Heart right ventricle (tissue), 16 donors: ENCODE measurements at regions not wholly inside any gene's neighbourhood (a gene's known extent, or its start where the extent isn't known, plus 50 kb on each side); places are given as distances from the start of the nearest gene placed in this dataset.
A peak's percentile ranks its signal among the peaks of the same experiment; 100 is the strongest.

Source experiments
- ATAC-seq, 8 donors: fragments of 200-7000 bp; cut with Tn5 transposase; one replicate each; pipeline ENCODE4 v1.9.1; 2020; ENCODE audit warnings: mild to moderate bottlenecking in 8 of 8, moderate library complexity in 8 of 8, moderate number of reproducible peaks in 1 of 8
- DNase-seq, 2 donors: peaks; one replicate each; pipeline ENCODE4 v3.0.0-alpha.2; 2020
- H3K27ac ChIP-seq, 10 donors: fragments of 200-600 bp; sonication (generic) in 2 of 10; one replicate each; pipeline versions ENCODE4 v1.5.0 to v1.8.0; 2020 to 2022; ENCODE audit warnings: mild to moderate bottlenecking in 3 of 10
- H3K27me3 ChIP-seq, 7 donors: fragments of 200-600 bp; one replicate each; pipeline ENCODE4 v1.8.0; 2021 to 2022; ENCODE audit warnings: mild to moderate bottlenecking in 2 of 7
- H3K36me3 ChIP-seq, 9 donors: fragments of 200-600 bp; sonication (generic) in 1 of 9; one replicate each; pipeline versions ENCODE4 v1.5.0 to v1.8.0; 2020 to 2022; ENCODE audit warnings: mild to moderate bottlenecking in 2 of 9
- H3K4me1 ChIP-seq, 9 donors: fragments of 200-600 bp; sonication (generic) in 1 of 9; one replicate each; pipeline versions ENCODE4 v1.5.0 to v1.8.0; 2020 to 2022; ENCODE audit warnings: mild to moderate bottlenecking in 4 of 9
- H3K4me3 ChIP-seq, 10 donors: fragments of 200-600 bp; sonication (generic) in 2 of 10; one replicate each; pipeline versions ENCODE4 v1.5.0 to v1.8.0; 2020 to 2022; ENCODE audit warnings: mild to moderate bottlenecking in 7 of 10, moderate library complexity in 2 of 10
- H3K9me3 ChIP-seq, 11 donors: fragments of 200-600 bp in 10 of 11; sonication (generic) in 2 of 11; one replicate each; pipeline versions ENCODE4 v1.5.0 to v1.8.0; 2013 to 2022; ENCODE audit warnings: mild to moderate bottlenecking in 2 of 11, control low read depth in 1 of 11, moderate library complexity in 1 of 11
- WGBS, 2 donors: extraction: QIAGEN DNeasy Blood & Tissue Kit; methylation state at CpG; one replicate each; pipeline ENCODE4 v1.1.7; 2013; ENCODE audit warnings: inconsistent platforms in 1 of 2; 5-methylcytosine and 5-hydroxymethylcytosine counted together
- intact Hi-C, 10 donors: fragments of 100-400 bp; cut with DNase I; formaldehyde crosslinking; loops; one replicate each; pipeline versions ENCODE4 v1.11.1 to v1.14.2; 2022
- TF ChIP-seq, protein P1 (sequence below), 9 donors: fragments of 200-600 bp; sonication (generic) in 2 of 9; IDR thresholded peaks; one replicate each; pipeline versions ENCODE4 v1.5.0 to v1.8.0; 2021 to 2022; ENCODE audit warnings: antibody characterized with exemption in 9 of 9, mild to moderate bottlenecking in 5 of 9, moderate library complexity in 1 of 9
- donor health status: Arrhythmogenic right ventricular cardiomyopathy.
- donor health status: ischemic (EF 13 %, LVEDD 7.1; RV severe dilation, severe dysfunction).
- donor health status: healthy with polysubstance abuse.
- donor health status: DM: no; HTN: yes; CAD: no.
- donor health status: DM: no; HTN: no; CAD: no.
- donor health status: ischemic (EF 25% LVEDD 6.9; RV normal size, moderate dysfunction).
- donor health status: ischemic (EF 25% LVEDD 5.7; RV mildly dilated, moderate dysfunction).
- donor health status: healthy.
- donor health status: DM: yes; HTN: yes; CAD: no.
- donor health status: Ischemic cardiomyopathy.
- donor health status: ischemic (EF 35%, LVEDD 5.7; RV mildly dilated, moderate dysfunction).
- donor health status: nonischemic (EF 11% LVEDD 7.7; RV severe dilation, severe dysfunction).
- donor health status: DM: yes; HTN: yes; CAD: no.
- donor health status: PGD.
- donor health status: ischemic (EF 29% LVEDD 5.4; RV normal size, mild dysfunction).
- donor health status: nonischemic (EF 23%, LVEDD 6.1; RV moderate dilation, normal function).

DNA sequence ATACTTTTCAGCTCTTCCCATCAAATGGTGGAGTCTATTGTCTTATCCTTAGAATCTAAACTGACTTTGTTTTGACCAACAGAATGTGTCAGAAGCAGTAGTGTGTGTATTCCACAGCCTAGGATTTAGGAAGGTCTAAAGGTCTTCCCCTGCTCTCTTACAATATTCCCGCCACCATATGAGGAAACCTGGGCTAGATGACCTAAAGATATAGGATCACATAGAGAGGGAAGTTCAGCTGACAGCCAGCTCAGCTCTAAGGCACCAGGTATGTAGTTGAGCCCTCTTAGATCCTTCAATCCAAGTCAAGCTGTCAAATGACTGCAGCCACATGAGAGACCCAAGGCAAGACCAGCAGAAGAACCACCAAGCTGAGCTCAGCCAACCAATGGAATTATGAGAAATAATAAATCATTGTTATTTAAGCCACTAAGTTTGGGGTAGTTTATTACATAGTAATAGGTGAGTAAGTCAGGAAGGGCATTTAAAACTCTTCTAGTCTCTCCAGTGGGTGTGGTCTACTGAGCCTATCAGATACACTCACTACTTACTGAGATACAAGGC is 227.7 kb upstream of the HES1 start:
- H3K4me3 ChIP-seq = no peak overlapping the region
- H3K36me3 ChIP-seq = no peaks in the 10 kb centered on the region
- TF ChIP-seq, protein P1, sequence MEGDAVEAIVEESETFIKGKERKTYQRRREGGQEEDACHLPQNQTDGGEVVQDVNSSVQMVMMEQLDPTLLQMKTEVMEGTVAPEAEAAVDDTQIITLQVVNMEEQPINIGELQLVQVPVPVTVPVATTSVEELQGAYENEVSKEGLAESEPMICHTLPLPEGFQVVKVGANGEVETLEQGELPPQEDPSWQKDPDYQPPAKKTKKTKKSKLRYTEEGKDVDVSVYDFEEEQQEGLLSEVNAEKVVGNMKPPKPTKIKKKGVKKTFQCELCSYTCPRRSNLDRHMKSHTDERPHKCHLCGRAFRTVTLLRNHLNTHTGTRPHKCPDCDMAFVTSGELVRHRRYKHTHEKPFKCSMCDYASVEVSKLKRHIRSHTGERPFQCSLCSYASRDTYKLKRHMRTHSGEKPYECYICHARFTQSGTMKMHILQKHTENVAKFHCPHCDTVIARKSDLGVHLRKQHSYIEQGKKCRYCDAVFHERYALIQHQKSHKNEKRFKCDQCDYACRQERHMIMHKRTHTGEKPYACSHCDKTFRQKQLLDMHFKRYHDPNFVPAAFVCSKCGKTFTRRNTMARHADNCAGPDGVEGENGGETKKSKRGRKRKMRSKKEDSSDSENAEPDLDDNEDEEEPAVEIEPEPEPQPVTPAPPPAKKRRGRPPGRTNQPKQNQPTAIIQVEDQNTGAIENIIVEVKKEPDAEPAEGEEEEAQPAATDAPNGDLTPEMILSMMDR (IDR thresholded peaks at IDR 0.05) = no peak
- peaks cover 0 to 13% (median 0%) of the 10 kb centered on the region in 9 donors for H3K4me1 ChIP-seq
- ATAC-seq (no peak), DNase-seq (no peak)
- H3K27me3 ChIP-seq = peaks cover 0 to 8% (median 0%) of the 10 kb centered on the region in 7 donors
- 98 to 100% methylated on average over 1 of the region's 1 CpG for WGBS, 2 donors
- no peak overlapping the region for H3K27ac ChIP-seq
- H3K9me3 ChIP-seq = peaks cover 0 to 18% (median 6%) of the 10 kb centered on the region in 11 donors
- intact Hi-C loops = no loop called here

DNA sequence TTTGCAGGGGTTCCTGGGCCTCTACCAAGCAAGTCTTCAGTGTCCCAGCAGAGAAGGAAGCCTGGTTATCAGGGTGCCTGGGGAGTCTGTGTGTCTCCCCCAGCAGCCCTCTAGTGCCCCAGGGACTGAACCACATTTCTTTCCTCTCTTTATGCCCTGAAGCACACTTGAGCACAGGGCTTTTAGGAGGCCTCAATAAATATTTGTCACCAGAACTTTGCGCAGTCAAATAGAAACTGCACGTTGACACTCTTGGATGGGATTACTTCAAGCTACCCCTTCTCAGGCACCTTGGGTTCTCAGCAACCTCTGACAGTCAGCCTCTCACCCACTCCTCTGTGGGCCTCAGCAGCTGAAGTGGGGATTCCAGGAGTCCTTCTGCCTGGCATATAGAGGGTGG is 226.6 kb upstream of the HES1 start:
- Histone ChIP-seq H3K9me3 (peaks cover 0 to 18% (median 6%) of the 10 kb centered on the region in 11 donors), H3K4me3 (no peak overlapping the region), H3K36me3 (no peaks in the 10 kb centered on the region), H3K27me3 (peaks cover 0 to under 1% (median 0%) of the 10 kb centered on the region in 7 donors), H3K27ac (no peak overlapping the region), H3K4me1 (peaks cover 0 to 13% (median 0%) of the 10 kb centered on the region in 9 donors)
- TF ChIP-seq, protein P1 (IDR thresholded peaks at IDR 0.05) = no peak
- 92 to 97% methylated on average over 2 of the region's 2 CpGs for WGBS, 2 donors
- ATAC-seq = peak in 1 of 8 donors; percentile 48
- intact Hi-C loops = no loop called here
- no peak for DNase-seq

DNA sequence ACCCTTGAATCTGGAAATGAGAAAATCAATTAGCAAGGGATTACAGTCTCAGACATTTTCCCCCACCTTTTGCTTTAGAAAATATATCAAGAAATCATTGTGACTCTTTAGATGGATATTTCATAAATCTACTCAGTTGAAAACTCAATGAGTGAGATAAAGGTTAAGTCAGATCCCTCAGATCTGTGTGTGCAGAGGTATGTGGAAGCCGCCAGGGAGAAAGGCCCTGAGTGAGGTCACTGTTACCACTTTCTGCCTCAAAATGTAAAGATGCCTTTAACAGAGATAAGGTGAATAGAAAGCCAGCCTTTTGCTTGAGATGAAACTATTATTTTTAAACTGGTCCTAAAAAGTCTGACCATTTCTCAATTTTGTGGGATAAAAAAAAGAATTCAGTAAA is 225.6 kb upstream of the HES1 start:
- intact Hi-C loops = no loop called here
- no peak for DNase-seq
- 100% methylated on average over 1 of the region's 1 CpG for WGBS, 2 donors
- no peaks in the 10 kb centered on the region for H3K36me3 ChIP-seq
- H3K27ac ChIP-seq = no peak overlapping the region
- TF ChIP-seq, protein P1 (IDR thresholded peaks at IDR 0.05) = no peak
- ATAC-seq = no peak
- H3K9me3 ChIP-seq = peaks cover 0 to 18% (median 6%) of the 10 kb centered on the region in 11 donors
- peaks cover 0 to 13% (median 0%) of the 10 kb centered on the region in 9 donors for H3K4me1 ChIP-seq
- no peaks in the 10 kb centered on the region for H3K27me3 ChIP-seq
- H3K4me3 ChIP-seq = no peak overlapping the region

DNA sequence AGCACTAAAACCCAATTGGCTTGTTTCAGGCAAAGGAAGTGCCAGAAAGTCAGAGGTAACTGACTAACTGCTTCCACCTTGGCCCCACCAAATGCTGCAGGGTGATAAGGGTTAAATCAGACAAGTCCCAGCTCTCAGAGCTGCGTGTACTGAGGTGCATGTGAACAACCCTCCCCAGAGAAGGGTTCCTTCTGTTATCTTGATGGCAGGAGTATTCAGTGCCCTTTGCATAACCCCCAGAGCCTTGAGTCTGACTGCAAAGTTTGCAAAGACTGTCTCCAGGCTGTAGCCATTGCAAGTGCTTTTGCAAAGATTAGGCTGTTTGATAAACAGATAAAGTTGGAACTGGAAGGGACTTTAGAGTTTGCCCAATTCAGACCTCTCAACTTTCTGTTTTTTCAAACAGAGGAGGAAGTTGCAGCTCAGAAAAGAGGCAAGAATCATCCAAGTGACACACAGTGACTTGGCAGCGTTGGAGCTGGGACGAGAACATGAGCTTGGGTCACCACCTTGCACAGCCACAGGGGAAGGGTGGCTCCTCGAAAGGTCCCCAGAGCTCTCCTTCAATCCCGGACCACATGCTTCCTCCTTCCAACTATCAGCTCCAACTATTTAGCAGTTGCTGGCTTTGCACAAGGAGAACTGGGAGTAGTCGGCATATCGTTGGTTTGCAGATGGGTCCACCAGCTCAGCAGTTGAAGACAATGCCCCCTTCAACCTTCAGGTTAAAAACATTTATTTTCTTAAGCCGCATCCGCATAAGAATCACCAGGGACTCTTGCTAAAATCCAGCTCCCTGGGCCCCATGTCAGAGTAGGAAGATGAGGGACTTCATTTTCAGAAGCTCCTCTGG is 224.8 kb upstream of the HES1 start:
- DNase-seq (no peak), ATAC-seq (peak in 2 of 8 donors; percentile 38 to 39)
- peaks cover 0 to 18% (median 6%) of the 10 kb centered on the region in 11 donors for H3K9me3 ChIP-seq
- TF ChIP-seq, protein P1 (IDR thresholded peaks at IDR 0.05) = no peak
- H3K4me1 ChIP-seq = peaks cover 0 to 13% (median 0%) of the 10 kb centered on the region in 9 donors
- H3K27ac ChIP-seq = peak overlapping the region in 1 of 10 donors; percentile 49
- WGBS, 2 donors = 65 to 67% methylated on average over 9 of the region's 9 CpGs
- intact Hi-C loops = no loop called here
- no peaks in the 10 kb centered on the region for H3K36me3 ChIP-seq
- no peaks in the 10 kb centered on the region for H3K27me3 ChIP-seq
- peak overlapping the region in 1 of 10 donors; percentile 16 for H3K4me3 ChIP-seq
